ENCODE measurements at regions not wholly inside any gene's neighbourhood (a gene's known extent, or its start where the extent isn't known, plus 50 kb on each side); places are given as distances from the start of the nearest gene placed in this dataset.

DNA sequence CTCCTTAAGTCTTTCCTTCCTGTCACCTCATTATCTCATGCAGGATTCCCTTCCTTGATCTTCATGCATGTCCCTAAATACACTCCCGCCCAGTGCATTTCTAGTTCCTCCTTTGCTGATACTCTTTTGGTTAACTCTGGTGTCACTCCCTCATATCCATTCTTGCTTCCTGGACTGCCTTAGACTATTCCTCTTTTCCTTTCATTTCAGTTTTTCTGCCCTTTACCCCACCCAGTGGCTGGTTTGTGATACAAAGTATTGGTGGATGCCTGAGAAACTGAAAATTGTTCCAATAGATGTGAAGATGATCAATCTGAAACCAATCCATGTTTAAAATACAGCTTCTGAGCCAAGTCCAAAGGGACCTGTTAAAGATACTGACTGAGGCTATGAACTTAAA is 553.8 kb upstream of the CAMK1G start:
- no peak overlapping the region for H2BK5ac ChIP-seq (ENCODE audit: low read depth, low read length, poor library complexity, severe bottlenecking)
- no peak overlapping the region for H4K91ac ChIP-seq (ENCODE audit: low read length)
- H2BK120ac ChIP-seq (ENCODE audit: low read depth, low read length), result no peak overlapping the region
- 100% methylated on average over 1 of the region's 1 CpG for WGBS
- no peak overlapping the region for H3K4me2 ChIP-seq (ENCODE audit: low read length, poor library complexity, severe bottlenecking)
- no peak overlapping the region for H2AK5ac ChIP-seq (ENCODE audit: low read length, severe bottlenecking)
- H3K9me3 ChIP-seq (ENCODE audit: control insufficient read depth, low read length), result no peaks in the 10 kb centered on the region
- H3K14ac ChIP-seq (ENCODE audit: low read length in 2 of 2), result no peak overlapping the region
- no peaks in the 10 kb centered on the region for H3K79me1 ChIP-seq (replicated peaks; ENCODE audit: low read length, poor library complexity, severe bottlenecking)
- no peak overlapping the region for H3K4ac ChIP-seq (ENCODE audit: low read depth in 1 of 2, low read length in 2 of 2)
- no peak overlapping the region for H4K8ac ChIP-seq (ENCODE audit: low read length)
- H3K4me1 ChIP-seq (ENCODE audit: control insufficient read depth, insufficient read depth, low read depth, low read length), result no peaks in the 10 kb centered on the region
- no peak overlapping the region for H2BK12ac ChIP-seq (ENCODE audit: low read length in 2 of 2)
- H3K27me3 ChIP-seq (ENCODE audit: control insufficient read depth in 1 of 2, insufficient read depth in 1 of 2, low read length in 2 of 2), result no peaks in the 10 kb centered on the region
- H2BK15ac ChIP-seq (ENCODE audit: low read depth, poor library complexity, severe bottlenecking), result no peak overlapping the region
- no peak overlapping the region for H3K27ac ChIP-seq (ENCODE audit: low read length, poor library complexity, severe bottlenecking)
- no peak for DNase-seq
- no peak overlapping the region for H3K4me3 ChIP-seq (ENCODE audit: insufficient read depth in 1 of 2, low read depth in 1 of 2, low read length in 2 of 2)
- no peak overlapping the region for H3K18ac ChIP-seq (ENCODE audit: low read depth in 1 of 2, low read length in 2 of 2)
- H3K36me3 ChIP-seq (ENCODE audit: control insufficient read depth in 1 of 2, insufficient read depth in 2 of 2, low read depth in 1 of 2, low read length in 2 of 2), result no peaks in the 10 kb centered on the region
- no peak overlapping the region for H3K23ac ChIP-seq (ENCODE audit: low read length in 2 of 2)
- no peak overlapping the region for H2AFZ ChIP-seq (ENCODE audit: low read depth, low read length)
- H3K9ac ChIP-seq (ENCODE audit: low read length), result no peak overlapping the region

- no peak overlapping the region for H4K91ac ChIP-seq (ENCODE audit: low read length)
- no peak overlapping the region for H2BK12ac ChIP-seq (ENCODE audit: low read length in 2 of 2)
- no peak overlapping the region for H2BK15ac ChIP-seq (ENCODE audit: low read depth, poor library complexity, severe bottlenecking)
- no peaks in the 10 kb centered on the region for H3K9me3 ChIP-seq (ENCODE audit: control insufficient read depth, low read length)
- no peak overlapping the region for H3K9ac ChIP-seq (ENCODE audit: low read length)
- no peaks in the 10 kb centered on the region for H3K27me3 ChIP-seq (ENCODE audit: control insufficient read depth in 1 of 2, insufficient read depth in 1 of 2, low read length in 2 of 2)
- H3K27ac ChIP-seq (ENCODE audit: low read length, poor library complexity, severe bottlenecking), result no peak overlapping the region
- no peak overlapping the region for H4K8ac ChIP-seq (ENCODE audit: low read length)
- no peaks in the 10 kb centered on the region for H3K79me1 ChIP-seq (replicated peaks; ENCODE audit: low read length, poor library complexity, severe bottlenecking)
- H3K14ac ChIP-seq (ENCODE audit: low read length in 2 of 2), result no peak overlapping the region
- peak overlapping the region; percentile 4 for H2AK5ac ChIP-seq (ENCODE audit: low read length, severe bottlenecking)
- H3K4me3 ChIP-seq (ENCODE audit: insufficient read depth in 1 of 2, low read depth in 1 of 2, low read length in 2 of 2), result no peak overlapping the region
- 89% methylated on average over 6 of the region's 6 CpGs for WGBS
- H2BK5ac ChIP-seq (ENCODE audit: low read depth, low read length, poor library complexity, severe bottlenecking), result no peak overlapping the region
- H2AFZ ChIP-seq (ENCODE audit: low read depth, low read length), result no peak overlapping the region
- H3K4me2 ChIP-seq (ENCODE audit: low read length, poor library complexity, severe bottlenecking), result no peak overlapping the region
- H2BK120ac ChIP-seq (ENCODE audit: low read depth, low read length), result no peak overlapping the region
- DNase-seq, result no peak
- no peaks in the 10 kb centered on the region for H3K4me1 ChIP-seq (ENCODE audit: control insufficient read depth, insufficient read depth, low read depth, low read length)
- no peaks in the 10 kb centered on the region for H3K36me3 ChIP-seq (ENCODE audit: control insufficient read depth in 1 of 2, insufficient read depth in 2 of 2, low read depth in 1 of 2, low read length in 2 of 2)
- H3K4ac ChIP-seq (ENCODE audit: low read depth in 1 of 2, low read length in 2 of 2), result no peak overlapping the region
- H3K18ac ChIP-seq (ENCODE audit: low read depth in 1 of 2, low read length in 2 of 2), result no peak overlapping the region
- H3K23ac ChIP-seq (ENCODE audit: low read length in 2 of 2), result no peak overlapping the region
These were observed 552.9 kb upstream of the CAMK1G start for GRCh38 chr1:209030454-209031167.

GRCh38 chr1:209037064-209037463 is 546.5 kb upstream of the CAMK1G start:
- no CpG with 5 or more reads among the region's 1 CpG for WGBS

GRCh38 chr1:209038316-209038715 is 545.2 kb upstream of the CAMK1G start:
- no peaks in the 10 kb centered on the region for H3K36me3 ChIP-seq (ENCODE audit: control insufficient read depth in 1 of 2, insufficient read depth in 2 of 2, low read depth in 1 of 2, low read length in 2 of 2)
- H4K8ac ChIP-seq (ENCODE audit: low read length), result no peak overlapping the region
- no peak overlapping the region for H2BK15ac ChIP-seq (ENCODE audit: low read depth, poor library complexity, severe bottlenecking)
- H2AK5ac ChIP-seq (ENCODE audit: low read length, severe bottlenecking), result peak overlapping the region; percentile 3
- no peaks in the 10 kb centered on the region for H3K9me3 ChIP-seq (ENCODE audit: control insufficient read depth, low read length)
- H3K4me2 ChIP-seq (ENCODE audit: low read length, poor library complexity, severe bottlenecking), result no peak overlapping the region
- no peak overlapping the region for H2BK12ac ChIP-seq (ENCODE audit: low read length in 2 of 2)
- no peak overlapping the region for H3K27ac ChIP-seq (ENCODE audit: low read length, poor library complexity, severe bottlenecking)
- no peak overlapping the region for H3K14ac ChIP-seq (ENCODE audit: low read length in 2 of 2)
- H3K9ac ChIP-seq (ENCODE audit: low read length), result no peak overlapping the region
- H3K79me1 ChIP-seq (replicated peaks; ENCODE audit: low read length, poor library complexity, severe bottlenecking), result no peaks in the 10 kb centered on the region
- WGBS, result 64% methylated on average over 2 of the region's 2 CpGs
- no peak overlapping the region for H3K4ac ChIP-seq (ENCODE audit: low read depth in 1 of 2, low read length in 2 of 2)
- no peak overlapping the region for H3K23ac ChIP-seq (ENCODE audit: low read length in 2 of 2)
- H3K18ac ChIP-seq (ENCODE audit: low read depth in 1 of 2, low read length in 2 of 2), result no peak overlapping the region
- H2AFZ ChIP-seq (ENCODE audit: low read depth, low read length), result no peak overlapping the region
- H3K4me3 ChIP-seq (ENCODE audit: insufficient read depth in 1 of 2, low read depth in 1 of 2, low read length in 2 of 2), result no peak overlapping the region
- peaks cover 2% of the 10 kb centered on the region for H3K4me1 ChIP-seq (ENCODE audit: control insufficient read depth, insufficient read depth, low read depth, low read length)
- no peak overlapping the region for H4K91ac ChIP-seq (ENCODE audit: low read length)
- H3K27me3 ChIP-seq (ENCODE audit: control insufficient read depth in 1 of 2, insufficient read depth in 1 of 2, low read length in 2 of 2), result no peaks in the 10 kb centered on the region
- no peak for DNase-seq
- H2BK120ac ChIP-seq (ENCODE audit: low read depth, low read length), result no peak overlapping the region
- no peak overlapping the region for H2BK5ac ChIP-seq (ENCODE audit: low read depth, low read length, poor library complexity, severe bottlenecking)

More at GRCh38 chr1:209037064-209037463, 546.5 kb upstream of the CAMK1G start:
- H3K79me1 ChIP-seq (replicated peaks; ENCODE audit: low read length, poor library complexity, severe bottlenecking), result no peaks in the 10 kb centered on the region
- H4K8ac ChIP-seq (ENCODE audit: low read length), result no peak overlapping the region
- H3K23ac ChIP-seq (ENCODE audit: low read length in 2 of 2), result no peak overlapping the region
- no peak overlapping the region for H3K4ac ChIP-seq (ENCODE audit: low read depth in 1 of 2, low read length in 2 of 2)
- H2BK120ac ChIP-seq (ENCODE audit: low read depth, low read length), result no peak overlapping the region
- H3K18ac ChIP-seq (ENCODE audit: low read depth in 1 of 2, low read length in 2 of 2), result no peak overlapping the region
- no peak overlapping the region for H2BK15ac ChIP-seq (ENCODE audit: low read depth, poor library complexity, severe bottlenecking)
- no peak overlapping the region for H4K91ac ChIP-seq (ENCODE audit: low read length)
- H3K14ac ChIP-seq (ENCODE audit: low read length in 2 of 2), result no peak overlapping the region
- H3K36me3 ChIP-seq (ENCODE audit: control insufficient read depth in 1 of 2, insufficient read depth in 2 of 2, low read depth in 1 of 2, low read length in 2 of 2), result no peaks in the 10 kb centered on the region
- H2AK5ac ChIP-seq (ENCODE audit: low read length, severe bottlenecking), result no peak overlapping the region
- no peaks in the 10 kb centered on the region for H3K27me3 ChIP-seq (ENCODE audit: control insufficient read depth in 1 of 2, insufficient read depth in 1 of 2, low read length in 2 of 2)
- H3K9me3 ChIP-seq (ENCODE audit: control insufficient read depth, low read length), result no peaks in the 10 kb centered on the region
- no peak overlapping the region for H2BK5ac ChIP-seq (ENCODE audit: low read depth, low read length, poor library complexity, severe bottlenecking)
- H3K4me3 ChIP-seq (ENCODE audit: insufficient read depth in 1 of 2, low read depth in 1 of 2, low read length in 2 of 2), result no peak overlapping the region
- H3K4me2 ChIP-seq (ENCODE audit: low read length, poor library complexity, severe bottlenecking), result no peak overlapping the region
- no peak overlapping the region for H3K27ac ChIP-seq (ENCODE audit: low read length, poor library complexity, severe bottlenecking)
- DNase-seq, result no peak
- H3K4me1 ChIP-seq (ENCODE audit: control insufficient read depth, insufficient read depth, low read depth, low read length), result peaks cover 2% of the 10 kb centered on the region
- no peak overlapping the region for H2AFZ ChIP-seq (ENCODE audit: low read depth, low read length)
- H3K9ac ChIP-seq (ENCODE audit: low read length), result no peak overlapping the region
- no peak overlapping the region for H2BK12ac ChIP-seq (ENCODE audit: low read length in 2 of 2)

Data from mesenchymal stem cell (in vitro differentiated cells and primary cell).